ENCODE measurements at regions not wholly inside any gene's neighbourhood (a gene's known extent, or its start where the extent isn't known, plus 50 kb on each side); places are given as distances from the start of the nearest gene placed in this dataset.

DNA sequence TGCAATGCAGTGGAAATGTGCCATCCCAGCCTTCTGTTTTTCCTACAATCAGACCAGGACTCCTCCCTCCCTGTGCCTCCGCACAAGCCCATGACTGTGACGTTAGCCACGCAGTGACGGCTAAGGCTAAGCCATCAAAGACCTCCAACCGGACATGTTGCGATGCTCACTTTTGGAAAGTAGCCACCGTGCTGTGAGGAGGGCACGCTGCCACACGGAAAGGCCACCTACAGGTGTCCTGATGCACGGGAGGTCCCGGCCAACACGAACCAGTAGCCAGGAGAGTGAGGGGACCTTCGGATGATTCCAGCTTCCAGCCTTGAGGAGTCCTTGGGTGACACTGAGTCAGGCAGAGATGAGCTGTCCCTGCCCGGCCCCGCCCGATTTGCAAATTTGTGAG lies 53.9 kb downstream of the FOXL1 start:
- DNase-seq (ENCODE audit: low read depth): no peak

DNA sequence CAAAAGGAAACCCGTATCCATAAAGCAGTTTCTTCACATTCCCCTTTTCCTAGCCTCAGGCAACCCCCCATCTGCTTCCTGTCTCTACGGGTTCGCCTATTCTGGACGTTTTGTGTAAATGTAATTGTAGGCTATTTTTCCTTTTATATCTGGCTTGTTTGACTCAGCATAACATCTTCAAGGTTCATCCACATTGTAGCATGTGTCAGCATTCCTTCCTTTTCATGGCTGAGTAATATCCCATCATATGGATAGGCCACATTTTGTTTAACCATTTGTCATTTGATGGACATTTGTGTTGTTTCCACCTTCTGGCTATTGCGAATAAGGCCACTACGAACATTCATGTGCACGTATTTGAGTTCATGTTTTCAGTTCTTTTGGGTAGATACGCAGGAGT lies 54.6 kb downstream of the FOXL1 start:
- DNase-seq (ENCODE audit: low read depth): no peak

- DNase-seq (ENCODE audit: low read depth): no peak
These were observed 55.9 kb downstream of the FOXL1 start for GRCh38 chr16:86634292-86634691.

GRCh38 chr16:86635176-86635876 lies 57.0 kb downstream of the FOXL1 start:
- DNase-seq (ENCODE audit: low read depth): no peak

DNA sequence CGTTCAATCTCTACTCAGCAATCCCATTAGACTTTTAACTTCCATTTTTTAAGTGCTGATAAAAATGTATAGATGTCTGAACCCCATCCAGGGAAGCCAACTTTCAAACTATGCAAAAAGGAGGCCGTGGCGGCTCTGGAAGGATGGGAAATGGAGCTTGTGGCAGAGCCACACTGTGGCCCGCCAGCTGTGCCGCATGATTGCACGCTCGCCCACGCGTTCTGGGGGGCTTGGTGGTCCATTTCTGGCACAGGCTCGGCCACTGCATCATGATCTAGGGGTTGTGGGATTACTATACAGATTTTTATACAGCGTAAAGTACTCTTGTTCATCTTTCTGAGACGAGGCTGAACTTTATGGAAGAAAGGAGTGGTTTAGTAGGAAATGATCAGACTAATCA lies 57.6 kb downstream of the FOXL1 start:
- DNase-seq (ENCODE audit: low read depth): no peak

DNA sequence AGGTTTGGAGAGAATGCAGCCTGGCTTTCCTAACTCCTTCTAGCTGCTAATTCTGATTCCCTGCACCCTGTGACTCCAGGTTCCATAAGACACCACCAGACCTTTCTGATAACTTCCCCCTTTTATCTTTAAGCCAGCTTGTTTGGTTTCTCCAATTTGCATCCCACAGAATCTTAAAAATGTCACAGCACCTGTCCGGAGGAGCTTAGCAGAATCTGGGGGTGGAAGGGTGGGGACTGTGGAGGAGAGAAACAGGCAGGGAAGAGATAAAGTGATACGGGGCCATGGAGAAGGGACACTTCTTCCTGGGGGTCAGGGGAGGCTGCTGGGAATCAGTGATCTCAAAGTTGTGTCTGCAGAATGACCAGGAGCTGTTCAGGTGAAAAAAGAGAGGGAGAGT lies 59.4 kb downstream of the FOXL1 start:
- DNase-seq (ENCODE audit: low read depth): no peak

DNA sequence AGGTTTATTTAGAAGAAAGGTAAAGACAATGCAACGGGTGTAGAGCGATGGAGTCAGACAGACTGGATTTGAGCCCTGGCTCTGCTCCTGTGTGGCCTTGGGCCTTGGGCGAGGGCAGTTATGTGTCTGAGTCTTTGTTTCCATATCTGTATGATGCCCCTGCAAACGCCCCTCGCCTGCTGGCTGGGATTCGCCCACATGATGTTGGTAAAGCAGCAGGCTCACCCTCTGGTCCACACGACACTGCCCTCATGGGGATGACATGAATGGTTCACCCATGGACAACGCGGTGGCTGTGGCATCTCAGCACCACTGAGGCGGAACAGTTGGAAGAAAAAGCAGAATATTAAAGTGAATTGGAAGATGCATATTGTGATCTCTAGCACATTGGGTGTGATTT lies 60.3 kb downstream of the FOXL1 start:
- no peak for DNase-seq (ENCODE audit: low read depth)

DNA sequence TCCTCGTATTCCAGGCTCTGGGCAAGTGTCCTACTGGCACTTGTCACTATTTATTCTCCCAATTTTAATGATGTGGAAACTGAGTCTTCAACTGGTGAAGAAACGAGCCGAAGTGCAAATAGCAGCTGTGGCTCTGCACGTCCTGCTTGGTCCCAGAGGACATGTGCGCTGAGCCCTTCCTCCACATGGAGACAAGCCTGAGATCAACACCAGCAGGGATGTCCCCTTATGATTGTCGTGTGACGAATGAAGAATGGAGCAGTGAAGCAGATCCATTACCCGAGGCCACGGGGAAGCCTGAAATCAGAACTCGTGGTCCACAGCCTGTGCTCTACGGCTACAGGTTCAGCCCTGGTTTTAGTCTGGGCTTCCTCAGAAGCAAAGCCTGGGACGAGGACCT lies 61.0 kb downstream of the FOXL1 start:
- no peak for DNase-seq (ENCODE audit: low read depth)

- no peak for DNase-seq (ENCODE audit: low read depth)
These were observed 62.0 kb downstream of the FOXL1 start for GRCh38 chr16:86640265-86640843.

DNA sequence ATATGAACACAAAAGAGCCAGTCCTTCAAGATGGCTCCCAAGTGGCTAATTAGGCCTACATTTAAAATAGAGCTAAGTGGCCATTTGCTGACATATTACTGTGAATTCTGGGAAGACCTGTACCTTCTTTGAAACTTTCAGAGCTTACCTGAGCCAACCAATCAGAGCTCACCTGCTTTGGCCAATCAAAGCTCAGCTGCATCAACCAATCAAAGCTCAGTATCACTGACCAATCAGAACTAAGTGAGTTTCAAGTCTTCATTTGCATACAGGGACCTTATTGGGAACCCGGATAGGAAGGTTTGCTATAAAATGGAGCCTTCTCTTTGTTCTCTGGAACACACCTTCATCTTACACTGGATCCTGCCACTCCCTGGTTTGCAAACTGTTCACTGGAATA lies 63.7 kb downstream of the FOXL1 start:
- DNase-seq (ENCODE audit: low read depth): no peak

DNA sequence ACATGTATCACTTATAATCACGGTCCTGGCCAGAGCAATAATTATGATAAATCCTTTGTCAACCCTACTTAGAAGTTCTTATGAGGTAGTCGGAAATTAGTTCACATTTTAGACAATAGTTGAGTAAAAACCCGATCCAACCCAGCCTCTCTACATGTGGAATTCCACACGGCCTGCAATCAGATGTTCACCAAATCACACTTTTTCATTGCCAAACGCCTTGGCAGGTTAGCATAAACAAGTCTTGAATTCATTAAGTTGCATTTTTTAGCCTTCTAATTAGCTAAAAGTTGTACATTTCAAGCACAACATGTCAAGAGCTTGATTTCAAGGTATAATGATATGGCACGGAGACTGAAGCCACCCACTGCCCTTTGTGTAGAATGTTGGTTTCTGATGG lies 65.3 kb downstream of the FOXL1 start:
- no peak for DNase-seq (ENCODE audit: low read depth)

DNA sequence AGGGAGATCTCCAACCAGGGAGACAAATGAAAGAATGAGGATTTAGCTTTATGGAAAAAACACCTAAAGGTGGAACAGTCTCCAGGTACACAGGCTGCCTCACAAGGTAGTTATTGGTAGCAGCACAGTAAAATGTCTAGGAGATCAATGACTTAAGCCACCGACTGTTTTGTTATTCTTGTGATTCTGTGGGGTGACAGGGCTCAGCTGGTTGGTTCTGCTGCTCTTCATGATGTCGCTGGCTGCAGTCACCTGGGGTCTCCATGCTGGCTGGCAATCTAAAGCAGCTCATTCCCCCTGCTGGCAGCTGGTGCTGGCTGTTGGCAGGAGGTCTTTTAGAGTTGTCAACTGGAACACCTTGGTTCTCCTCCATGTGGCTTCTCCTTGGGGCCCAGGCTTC lies 69.2 kb downstream of the FOXL1 start:
- no peak for DNase-seq (ENCODE audit: low read depth)

GRCh38 chr16:86649875-86650274 lies 71.5 kb downstream of the FOXL1 start:
- no peak for DNase-seq (ENCODE audit: low read depth)

DNA sequence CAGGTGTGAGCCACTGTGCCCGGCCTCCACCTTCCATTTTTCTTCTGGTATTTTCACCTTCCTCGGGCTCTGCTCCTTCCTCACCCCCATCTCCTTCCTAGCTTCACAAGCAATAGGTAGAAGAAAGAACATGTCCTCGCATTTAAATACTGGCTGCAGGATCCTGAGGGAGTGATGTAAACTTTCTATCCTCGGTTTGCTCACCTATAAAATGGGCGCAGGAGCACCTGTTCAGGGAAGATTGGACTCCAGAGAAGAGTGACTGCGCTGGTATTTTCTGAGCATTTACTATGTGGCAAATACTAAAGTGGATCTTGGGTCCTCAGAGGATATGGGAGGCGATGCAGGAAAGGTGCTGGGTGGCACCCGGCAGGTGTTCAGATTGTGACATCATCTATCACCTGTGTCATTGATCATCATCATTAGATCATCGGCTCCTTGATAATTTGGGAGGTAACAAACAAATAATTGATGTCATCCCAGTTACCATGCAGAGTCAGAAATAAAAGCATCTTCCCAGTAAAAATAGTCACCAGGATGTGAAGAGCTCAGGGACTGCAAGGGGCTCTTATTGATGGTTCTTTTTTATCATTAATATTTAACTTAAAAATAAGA lies 72.8 kb downstream of the FOXL1 start:
- no peak for DNase-seq (ENCODE audit: low read depth)

DNA sequence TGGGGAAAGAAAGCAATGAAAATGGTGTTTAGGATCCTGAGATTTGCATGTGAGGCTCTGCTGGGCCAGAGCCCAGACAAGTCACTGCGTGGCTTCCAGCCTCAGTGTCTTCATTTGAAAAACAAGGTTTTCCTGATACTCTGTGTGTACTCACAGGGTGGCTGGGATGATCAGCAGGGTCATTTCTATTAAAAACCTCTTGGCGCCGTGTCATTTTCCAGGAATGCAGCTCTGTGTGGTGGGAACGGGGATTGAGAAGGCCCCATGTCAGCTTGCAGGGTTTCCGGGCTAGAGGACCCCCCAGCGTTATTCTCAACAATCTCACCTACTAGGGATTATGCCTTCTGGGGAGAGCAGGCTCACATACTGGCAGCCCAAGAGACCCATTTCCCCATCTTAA lies 73.5 kb downstream of the FOXL1 start:
- DNase-seq (ENCODE audit: low read depth): no peak

GRCh38 chr16:86653285-86654006 lies 75.1 kb downstream of the FOXL1 start:
- no peak for DNase-seq (ENCODE audit: low read depth)

DNA sequence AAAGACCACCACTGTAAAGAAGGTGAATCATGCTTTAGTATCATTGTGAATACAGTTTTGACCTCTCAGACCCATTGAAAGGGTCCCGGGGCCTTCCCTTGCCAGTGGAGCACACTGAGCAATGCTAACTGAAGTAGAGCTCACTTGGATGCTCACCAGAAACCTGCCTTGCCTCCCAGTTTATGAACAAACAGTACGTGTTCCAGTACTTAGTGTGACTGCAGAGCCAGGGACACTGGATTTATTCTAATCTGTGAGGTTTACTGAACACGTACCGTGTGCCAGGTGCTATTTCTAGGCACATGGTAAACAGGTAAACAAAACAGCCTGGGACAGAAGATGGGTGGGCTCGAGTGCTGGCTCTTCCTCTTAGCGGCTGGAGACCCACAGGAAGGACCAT lies 79.6 kb downstream of the FOXL1 start:
- no peak for DNase-seq (ENCODE audit: low read depth)

- no peak for DNase-seq (ENCODE audit: low read depth)
These were observed 82.3 kb downstream of the FOXL1 start for GRCh38 chr16:86660623-86661022.

GRCh38 chr16:86661706-86662105 lies 83.4 kb downstream of the FOXL1 start:
- no peak for DNase-seq (ENCODE audit: low read depth)

- DNase-seq (ENCODE audit: low read depth): no peak
These were observed 83.8 kb downstream of the FOXL1 start for GRCh38 chr16:86662195-86662594.

DNA sequence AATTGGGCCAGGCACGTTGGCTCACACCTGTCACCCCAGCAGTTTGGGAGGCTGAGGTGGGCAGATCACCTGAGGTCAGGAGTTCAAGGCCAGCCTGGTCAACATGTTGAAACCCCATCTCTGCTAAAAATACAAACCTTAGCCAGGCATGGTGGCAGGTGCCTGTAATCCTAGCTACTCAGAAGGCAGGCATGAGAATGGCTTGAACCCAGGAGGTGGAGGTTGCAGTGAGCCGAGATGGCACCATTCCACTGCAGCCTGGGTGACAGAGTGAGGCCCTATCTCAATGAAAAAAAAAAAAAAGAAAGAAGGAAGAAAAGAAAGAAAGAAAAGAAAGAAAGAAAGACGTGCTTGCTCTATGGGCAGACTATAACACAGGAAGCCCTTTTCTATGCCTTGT lies 84.4 kb downstream of the FOXL1 start:
- DNase-seq (ENCODE audit: low read depth): no peak

DNA sequence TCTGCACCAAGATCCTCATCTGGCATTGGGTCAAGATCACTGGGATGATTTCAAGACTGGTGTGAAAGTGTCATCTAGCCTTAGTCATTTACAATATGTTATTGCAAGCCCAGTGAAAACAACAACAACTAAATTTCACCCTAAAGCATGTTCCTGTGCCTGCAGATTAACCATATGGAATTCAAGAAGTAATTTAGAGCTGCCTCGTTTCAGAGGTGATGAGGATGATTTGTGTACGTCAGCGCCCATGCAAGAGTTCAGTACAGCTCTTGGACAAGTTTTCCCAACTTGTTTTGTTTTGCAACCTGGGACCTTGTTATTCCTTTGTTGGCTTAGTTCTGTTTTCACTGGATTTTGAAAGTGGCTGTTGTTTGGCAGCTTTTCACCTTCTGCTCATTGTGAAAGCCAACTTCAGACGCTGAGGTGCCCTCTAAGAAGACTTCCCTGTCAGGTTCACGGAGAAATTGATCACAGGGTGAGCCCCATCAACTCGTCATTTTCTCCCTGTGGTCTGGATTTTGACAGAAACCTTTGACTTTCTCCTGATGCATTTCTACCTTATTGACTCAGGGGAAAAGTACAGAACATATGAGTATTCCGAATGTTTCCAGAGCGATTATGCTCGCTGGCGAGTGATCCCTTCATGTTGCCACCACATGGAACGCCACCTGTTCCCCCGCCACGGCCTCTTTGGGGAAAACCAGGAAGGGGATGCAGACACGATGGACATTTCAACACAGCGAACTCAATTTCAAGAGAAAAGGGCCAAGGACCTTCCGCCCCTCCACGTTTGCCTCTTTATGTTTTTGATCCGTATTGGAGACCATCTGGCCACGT lies 85.6 kb downstream of the FOXL1 start:
- DNase-seq (ENCODE audit: low read depth): no peak
